Heart left ventricle (tissue), 16 donors: ENCODE measurements at regions not wholly inside any gene's neighbourhood (a gene's known extent, or its start where the extent isn't known, plus 50 kb on each side); places are given as distances from the start of the nearest gene placed in this dataset.

Experiments used
- ATAC-seq, 4 donors: fragments of 200-7000 bp; cut with Tn5 transposase; one replicate each; pipeline ENCODE4 v1.9.1; 2020 to 2022; ENCODE audit warnings: moderate library complexity in 4 of 4, mild to moderate bottlenecking in 3 of 4, moderate number of reproducible peaks in 1 of 4
- DNase-seq, 5 donors: peaks; one replicate each; pipeline ENCODE4 v3.0.0-alpha.2; 2020
- H3K27ac ChIP-seq, 12 donors: fragments of 200-600 bp; sonication (generic) in 4 of 12; one replicate each; pipeline versions ENCODE4 v1.5.0 to v1.8.0; 2016 to 2022; ENCODE audit warnings: mild to moderate bottlenecking in 2 of 12
- H3K27me3 ChIP-seq, 9 donors: fragments of 200-600 bp; sonication (generic) in 2 of 9; one replicate each; pipeline versions ENCODE4 v1.5.1 to v1.8.0; 2016 to 2022; ENCODE audit warnings: mild to moderate bottlenecking in 3 of 9
- H3K36me3 ChIP-seq, 9 donors: fragments of 200-600 bp; sonication (generic) in 2 of 9; one replicate each; pipeline versions ENCODE4 v1.5.0 to v1.8.0; 2018 to 2022; ENCODE audit warnings: mild to moderate bottlenecking in 2 of 9
- H3K4me1 ChIP-seq, 12 donors: fragments of 200-600 bp; sonication (generic) in 4 of 12; one replicate each; pipeline versions ENCODE4 v1.5.0 to v1.8.0; 2016 to 2022; ENCODE audit warnings: mild to moderate bottlenecking in 3 of 12
- H3K4me3 ChIP-seq, 12 donors: fragments of 200-600 bp; sonication (generic) in 4 of 12; one replicate each; pipeline versions ENCODE4 v1.5.0 to v1.8.0; 2017 to 2022; ENCODE audit warnings: mild to moderate bottlenecking in 9 of 12, moderate library complexity in 4 of 12
- H3K9me3 ChIP-seq, 12 donors: fragments of 200-600 bp; sonication (generic) in 4 of 12; one replicate each; pipeline versions ENCODE4 v1.5.0 to v1.8.0; 2016 to 2022; ENCODE audit warnings: mild to moderate bottlenecking in 1 of 12
- POLR2A ChIP-seq, 2 donors: fragments of 450-650 bp; IDR thresholded peaks; one replicate each; pipeline ENCODE4 v1.6.1; 2017; ENCODE audit warnings: antibody characterized with exemption in 2 of 2, mild to moderate bottlenecking in 2 of 2, moderate library complexity in 2 of 2
- WGBS, 4 donors: extraction: QIAGEN DNeasy Blood & Tissue Kit in 2 of 4; methylation state at CpG; one replicate each; pipeline versions ENCODE4 v1.1.5 to v1.1.7; 2013 to 2018; 5-methylcytosine and 5-hydroxymethylcytosine counted together
- intact Hi-C, 10 donors: fragments of 100-400 bp; cut with DNase I; formaldehyde crosslinking; loops; one replicate each; pipeline versions ENCODE4 v1.11.1 to v1.14.2; 2022
- TF ChIP-seq, protein P1 (sequence below), 12 donors: fragments of 200-600 bp; sonication (generic) in 4 of 12; IDR thresholded peaks; one replicate each; pipeline versions ENCODE4 v1.5.0 to v1.8.0; 2018 to 2022; ENCODE audit warnings: antibody characterized with exemption in 12 of 12, mild to moderate bottlenecking in 5 of 12
- donor health status: ischemic (EF 13 %, LVEDD 7.1; RV severe dilation, severe dysfunction).
- donor health status: healthy with polysubstance abuse.
- donor health status: DM: no; HTN: yes; CAD: no.
- donor health status: DM: no; HTN: no; CAD: no.
- donor health status: ischemic (EF 25% LVEDD 6.9; RV normal size, moderate dysfunction).
- donor health status: ischemic (EF 25% LVEDD 5.7; RV mildly dilated, moderate dysfunction).
- donor health status: healthy.
- donor health status: DM: yes; HTN: yes; CAD: no.
- donor health status: ischemic (EF 35%, LVEDD 5.7; RV mildly dilated, moderate dysfunction).
- donor health status: nonischemic (EF 11% LVEDD 7.7; RV severe dilation, severe dysfunction).
- donor health status: DM: yes; HTN: yes; CAD: no.
- donor health status: PGD.
- donor health status: ischemic (EF 29% LVEDD 5.4; RV normal size, mild dysfunction).
- donor health status: nonischemic (EF 23%, LVEDD 6.1; RV moderate dilation, normal function).

DNA sequence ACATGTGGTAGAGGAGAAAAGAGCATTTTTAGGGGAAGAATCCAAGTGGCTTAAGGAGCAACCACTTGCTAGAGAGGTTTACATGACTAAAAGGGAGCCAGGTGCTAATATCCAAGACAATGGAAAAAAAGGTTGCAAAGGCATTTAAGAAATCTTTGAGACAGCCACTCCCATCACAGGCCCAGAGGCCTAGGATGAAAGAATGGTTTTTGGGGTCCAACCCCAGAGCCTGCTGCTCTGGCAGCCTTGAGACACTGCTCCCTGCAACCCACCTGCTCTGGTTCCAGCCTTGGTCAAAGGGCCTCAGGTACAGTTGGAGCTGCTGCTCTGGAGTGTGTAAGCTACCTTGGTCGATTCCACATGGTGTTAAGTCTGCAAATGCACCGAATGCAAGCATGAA is 84.1 kb upstream of the FREM3 start:
- no peaks in the 10 kb centered on the region for H3K27me3 ChIP-seq
- no peak for TF ChIP-seq POLR2A (IDR thresholded peaks at IDR 0.05)
- TF ChIP-seq, protein P1, sequence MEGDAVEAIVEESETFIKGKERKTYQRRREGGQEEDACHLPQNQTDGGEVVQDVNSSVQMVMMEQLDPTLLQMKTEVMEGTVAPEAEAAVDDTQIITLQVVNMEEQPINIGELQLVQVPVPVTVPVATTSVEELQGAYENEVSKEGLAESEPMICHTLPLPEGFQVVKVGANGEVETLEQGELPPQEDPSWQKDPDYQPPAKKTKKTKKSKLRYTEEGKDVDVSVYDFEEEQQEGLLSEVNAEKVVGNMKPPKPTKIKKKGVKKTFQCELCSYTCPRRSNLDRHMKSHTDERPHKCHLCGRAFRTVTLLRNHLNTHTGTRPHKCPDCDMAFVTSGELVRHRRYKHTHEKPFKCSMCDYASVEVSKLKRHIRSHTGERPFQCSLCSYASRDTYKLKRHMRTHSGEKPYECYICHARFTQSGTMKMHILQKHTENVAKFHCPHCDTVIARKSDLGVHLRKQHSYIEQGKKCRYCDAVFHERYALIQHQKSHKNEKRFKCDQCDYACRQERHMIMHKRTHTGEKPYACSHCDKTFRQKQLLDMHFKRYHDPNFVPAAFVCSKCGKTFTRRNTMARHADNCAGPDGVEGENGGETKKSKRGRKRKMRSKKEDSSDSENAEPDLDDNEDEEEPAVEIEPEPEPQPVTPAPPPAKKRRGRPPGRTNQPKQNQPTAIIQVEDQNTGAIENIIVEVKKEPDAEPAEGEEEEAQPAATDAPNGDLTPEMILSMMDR (IDR thresholded peaks at IDR 0.05): no peak
- intact Hi-C loops: no loop called here
- ATAC-seq (no peak), DNase-seq (no peak)
- H3K9me3 ChIP-seq: peaks cover 0 to 17% (median 0%) of the 10 kb centered on the region in 12 donors
- no peaks in the 10 kb centered on the region for H3K36me3 ChIP-seq
- H3K4me1 ChIP-seq: no peaks in the 10 kb centered on the region
- no peak overlapping the region for H3K27ac ChIP-seq
- 64 to 82% (median 77%) methylated on average over 2 of the region's 2 CpGs for WGBS, 4 donors
- H3K4me3 ChIP-seq: no peak overlapping the region

DNA sequence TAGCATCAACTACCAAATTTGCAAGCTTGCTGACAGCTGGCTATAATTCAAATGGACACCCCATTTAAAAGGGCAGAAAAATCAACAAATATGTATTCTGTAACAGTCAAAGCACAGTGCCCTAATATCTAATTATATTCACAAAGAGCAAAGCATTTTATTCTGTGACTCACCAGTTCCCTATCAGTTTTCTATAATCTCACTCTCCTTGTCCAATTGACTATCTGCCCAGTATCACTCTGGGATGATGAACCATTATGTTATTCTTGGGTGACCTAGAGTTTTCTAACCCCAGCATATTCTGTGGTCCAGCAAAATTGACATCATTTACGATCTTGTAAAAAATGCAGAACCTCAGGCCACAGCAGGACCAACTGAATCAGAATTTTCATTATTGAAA is 82.0 kb upstream of the FREM3 start:
- intact Hi-C loops: no loop called here
- Histone ChIP-seq H3K4me1 (no peaks in the 10 kb centered on the region), H3K4me3 (no peak overlapping the region), H3K9me3 (peaks cover 0 to 17% (median 0%) of the 10 kb centered on the region in 12 donors), H3K27me3 (no peaks in the 10 kb centered on the region), H3K27ac (no peak overlapping the region), H3K36me3 (no peaks in the 10 kb centered on the region)
- ATAC-seq (no peak), DNase-seq (no peak)
- WGBS, 4 donors: 57 to 75% (median 60%) methylated on average over 1 of the region's 1 CpG
- TF ChIP-seq, protein P1 (IDR thresholded peaks at IDR 0.05): no peak

DNA sequence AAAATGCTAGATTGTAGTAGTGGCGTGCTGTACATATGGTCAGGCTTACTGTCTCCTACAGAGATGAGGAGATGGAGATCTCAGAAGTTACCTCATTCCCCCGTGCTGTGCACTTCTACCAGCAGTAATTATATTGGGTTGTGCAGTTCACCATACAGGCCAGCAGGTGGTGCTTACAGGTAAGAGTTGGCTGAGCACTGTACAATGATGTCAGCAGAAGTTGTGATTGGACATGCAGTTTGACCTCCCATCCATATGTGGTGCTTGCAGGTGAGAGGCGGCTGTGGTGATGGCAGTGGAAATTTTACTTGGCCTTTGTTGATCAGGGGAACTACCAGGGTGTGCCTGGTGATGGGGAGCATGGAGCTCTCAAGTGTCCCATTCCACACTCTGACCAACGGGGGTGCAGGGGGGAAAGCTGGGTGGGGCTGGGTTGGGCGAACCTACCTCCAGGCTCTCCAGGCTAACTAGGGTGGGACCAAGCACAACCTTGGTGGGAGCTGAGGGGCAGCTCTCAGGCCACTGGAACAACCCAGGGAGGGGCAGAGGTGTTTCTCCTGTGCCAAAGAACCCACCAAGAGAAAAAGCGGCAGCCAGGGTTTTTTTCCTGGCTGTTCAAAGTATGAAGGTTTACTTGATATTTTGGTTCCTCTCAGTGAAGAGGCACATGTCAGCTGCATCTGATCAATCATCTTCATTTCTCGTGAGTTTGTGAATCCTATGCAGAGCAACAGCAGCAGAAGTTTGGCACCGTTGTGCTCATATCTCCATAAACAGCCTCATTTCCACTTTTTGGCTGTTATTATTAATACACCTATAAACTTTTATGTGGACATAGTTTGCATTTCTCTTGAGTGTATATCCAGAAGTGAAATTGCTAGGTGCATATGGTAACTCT is 73.8 kb upstream of the FREM3 start:
- 71 to 75% (median 72%) methylated on average over 7 to 8 of the region's 8 CpGs for WGBS, 4 donors
- Histone ChIP-seq H3K36me3 (no peaks in the 10 kb centered on the region), H3K4me3 (no peak overlapping the region), H3K4me1 (no peaks in the 10 kb centered on the region), H3K27me3 (no peaks in the 10 kb centered on the region), H3K9me3 (peaks cover 0 to 15% (median 0%) of the 10 kb centered on the region in 12 donors), H3K27ac (no peak overlapping the region)
- TF ChIP-seq POLR2A (IDR thresholded peaks at IDR 0.05): no peak
- TF ChIP-seq, protein P1 (IDR thresholded peaks at IDR 0.05): peak; percentile 34 to 59 (median 49)
- peak in 2 of 5 donors; percentile 7 to 20 for DNase-seq
- peak in 3 of 4 donors; percentile 15 to 66 (median 47) for ATAC-seq
- intact Hi-C loops: no loop called here

DNA sequence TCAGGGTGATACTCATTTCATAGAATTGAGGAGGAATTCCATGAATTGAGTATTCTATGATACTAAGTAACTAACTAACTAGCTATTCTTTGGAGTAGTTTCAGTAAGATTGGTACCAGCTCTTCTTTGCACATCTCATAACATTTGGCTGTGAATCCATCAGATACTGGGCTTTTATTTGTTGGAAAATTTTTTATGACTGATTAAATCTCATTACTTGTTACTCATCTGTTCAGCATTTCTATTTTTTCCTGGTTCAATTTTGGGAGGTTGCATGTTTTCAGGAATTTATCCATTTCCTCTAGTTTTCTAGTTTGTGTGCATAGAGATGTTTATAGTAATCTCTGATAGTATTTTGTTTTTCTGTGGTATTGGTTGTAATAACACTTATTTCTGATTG is 70.8 kb upstream of the FREM3 start:
- H3K4me1 ChIP-seq: peaks cover 0 to 7% (median 0%) of the 10 kb centered on the region in 12 donors
- H3K4me3 ChIP-seq: no peak overlapping the region
- no peaks in the 10 kb centered on the region for H3K27me3 ChIP-seq
- ATAC-seq (no peak), DNase-seq (no peak)
- H3K27ac ChIP-seq: no peak overlapping the region
- TF ChIP-seq, protein P1 (IDR thresholded peaks at IDR 0.05): no peak
- no peak for TF ChIP-seq POLR2A (IDR thresholded peaks at IDR 0.05)
- H3K36me3 ChIP-seq: no peaks in the 10 kb centered on the region
- peaks cover 0 to 15% (median 0%) of the 10 kb centered on the region in 12 donors for H3K9me3 ChIP-seq
- intact Hi-C loops: no loop called here
